ENCODE measurements at regions not wholly inside any gene's neighbourhood (a gene's known extent, or its start where the extent isn't known, plus 50 kb on each side); places are given as distances from the start of the nearest gene placed in this dataset.

GRCh38 chr14:27863166-27863565, 903.4 kb upstream of the FOXG1 start:
- H3K79me1 ChIP-seq (ENCODE audit: low read depth in 1 of 2, low read length in 2 of 2) = no peaks in the 10 kb centered on the region
- intact Hi-C loops (cut with micrococcal nuclease) (no loop called here), dilution Hi-C loops (cut with HindIII; ENCODE audit: low sequenced_read_pairs, unreplicated experiment) (no loop called here), in situ Hi-C loops (cut with MboI; ENCODE audit: low sequenced_read_pairs) (no loop called here)
- H2AFZ ChIP-seq (replicated peaks; ENCODE audit: low read length, poor library complexity) = no peak overlapping the region
- no peaks in the 10 kb centered on the region for H3K4me1 ChIP-seq (ENCODE audit: control insufficient read depth, insufficient read depth, low read length)
- H2AK9ac ChIP-seq (replicated peaks; ENCODE audit: low read depth, low read length, poor library complexity) = no peak overlapping the region
- no CpG with 5 or more reads among the region's 8 CpGs for WGBS, 2 experiments (ENCODE audit: extremely low coverage in 2 of 2, insufficient read length in 1 of 2)
- DNase-seq (no peak), ATAC-seq (ENCODE audit: low read depth) (no peak)
- H2BK120ac ChIP-seq (ENCODE audit: low read depth, low read length) = no peak overlapping the region
- H3K18ac ChIP-seq (ENCODE audit: low read depth, low read length) = no peak overlapping the region
- H3K27ac ChIP-seq (ENCODE audit: insufficient read depth, low read length) = no peak overlapping the region
- CTCF ChIA-PET = no interaction called here
- no peak overlapping the region for H2BK15ac ChIP-seq (ENCODE audit: low read depth, low read length)
- no peak for TF ChIP-seq RCOR1 (IDR thresholded peaks at IDR 0.05; ENCODE audit: insufficient replicate concordance, low read length)
- TF ChIP-seq RAD21 (IDR thresholded peaks at IDR 0.05; ENCODE audit: low read length) = no peak
- TF ChIP-seq CHD1 (IDR thresholded peaks at IDR 0.05; ENCODE audit: low read depth, low read length) = no peak
- TF ChIP-seq MXI1 (IDR thresholded peaks at IDR 0.05; ENCODE audit: borderline replicate concordance, low read depth, low read length) = no peak
- TF ChIP-seq CEBPB (IDR thresholded peaks at IDR 0.05; ENCODE audit: low read depth, low read length) = no peak
- TF ChIP-seq USF2 (IDR thresholded peaks at IDR 0.05; ENCODE audit: low read depth, low read length) = no peak
- TF ChIP-seq NFE2L2 (IDR thresholded peaks at IDR 0.05; ENCODE audit: low read depth, low read length) = no peak
- no peak for TF ChIP-seq RFX5 (IDR thresholded peaks at IDR 0.05; ENCODE audit: low read depth, low read length)
- TF ChIP-seq CTCF (conservative IDR thresholded peaks at IDR 0.05; ENCODE audit: low read depth, low read length) = no peak
- no peak for TF ChIP-seq POLR2A (IDR thresholded peaks at IDR 0.05; ENCODE audit: low read depth, low read length)
- TF ChIP-seq MAZ (IDR thresholded peaks at IDR 0.05; ENCODE audit: borderline replicate concordance, low read depth, low read length) = no peak
- TF ChIP-seq FOS (IDR thresholded peaks at IDR 0.05; ENCODE audit: low read depth, low read length) = no peak
- TF ChIP-seq, protein P1, sequence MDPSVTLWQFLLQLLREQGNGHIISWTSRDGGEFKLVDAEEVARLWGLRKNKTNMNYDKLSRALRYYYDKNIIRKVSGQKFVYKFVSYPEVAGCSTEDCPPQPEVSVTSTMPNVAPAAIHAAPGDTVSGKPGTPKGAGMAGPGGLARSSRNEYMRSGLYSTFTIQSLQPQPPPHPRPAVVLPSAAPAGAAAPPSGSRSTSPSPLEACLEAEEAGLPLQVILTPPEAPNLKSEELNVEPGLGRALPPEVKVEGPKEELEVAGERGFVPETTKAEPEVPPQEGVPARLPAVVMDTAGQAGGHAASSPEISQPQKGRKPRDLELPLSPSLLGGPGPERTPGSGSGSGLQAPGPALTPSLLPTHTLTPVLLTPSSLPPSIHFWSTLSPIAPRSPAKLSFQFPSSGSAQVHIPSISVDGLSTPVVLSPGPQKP (IDR thresholded peaks at IDR 0.05; ENCODE audit: borderline replicate concordance, low read depth, low read length) = no peak
- no peak overlapping the region for H2AK5ac ChIP-seq (ENCODE audit: low read depth, low read length)
- H4K5ac ChIP-seq (ENCODE audit: low read depth, low read length) = no peak overlapping the region
- no peaks in the 10 kb centered on the region for H3K36me3 ChIP-seq (ENCODE audit: control insufficient read depth, insufficient read depth, low read length)
- POLR2A ChIA-PET (ENCODE audit: unreplicated experiment) = no interaction called here
- BruUV-seq (replicated peaks) = no TSS peak
- H3K4me2 ChIP-seq (ENCODE audit: low read depth, low read length) = no peak overlapping the region
- no peaks in the 10 kb centered on the region for H4K20me1 ChIP-seq (ENCODE audit: insufficient read depth, low read length)
- no peak overlapping the region for H3K56ac ChIP-seq (ENCODE audit: extremely low read depth, insufficient read depth, low read length)
- no peaks in the 10 kb centered on the region for H3K27me3 ChIP-seq (ENCODE audit: control insufficient read depth, insufficient read depth, low read length)
- H4K91ac ChIP-seq (ENCODE audit: insufficient read depth, low read depth, low read length) = no peak overlapping the region
- H3K9me1 ChIP-seq (ENCODE audit: insufficient read depth, low read length) = no peaks in the 10 kb centered on the region
- H3K14ac ChIP-seq (replicated peaks; ENCODE audit: low read depth, low read length) = no peak overlapping the region
- no peak overlapping the region for H4K8ac ChIP-seq (ENCODE audit: low read depth in 2 of 2, low read length in 2 of 2)
- no peak overlapping the region for H2BK5ac ChIP-seq (ENCODE audit: low read depth, low read length, poor library complexity, severe bottlenecking)
- no peak overlapping the region for H3K9ac ChIP-seq (ENCODE audit: low read depth, low read length)
- H3K4ac ChIP-seq (ENCODE audit: low read depth, low read length) = no peak overlapping the region
- H3K9me3 ChIP-seq (ENCODE audit: control insufficient read depth, insufficient read depth, low read length) = no peaks in the 10 kb centered on the region
- no peak overlapping the region for H2BK20ac ChIP-seq (ENCODE audit: low read depth, low read length)
- H3K4me3 ChIP-seq (ENCODE audit: insufficient read depth, low read depth, low read length) = no peak overlapping the region
- no peak overlapping the region for H3K23ac ChIP-seq (ENCODE audit: low read depth, low read length)

Data from IMR-90 (cell line).